HEK293 (cell line): ENCODE measurements at regions not wholly inside any gene's neighbourhood (a gene's known extent, or its start where the extent isn't known, plus 50 kb on each side); places are given as distances from the start of the nearest gene placed in this dataset.

Source experiments
- ATF2 ChIP-seq: fragments of 450-650 bp; formaldehyde crosslinking; IDR thresholded peaks from 2 replicates; pipeline ENCODE4 v1.5.1; 2016; ENCODE audit warnings: missing biosample characterization, missing genetic modification characterization, low read depth
- CTCF ChIP-seq: fragments of 450-650 bp; formaldehyde crosslinking; IDR thresholded peaks from 2 replicates; pipeline ENCODE4 v1.5.1; 2016; ENCODE audit warnings: missing biosample characterization, missing genetic modification characterization
- KLF16 ChIP-seq: fragments of 450-650 bp; formaldehyde crosslinking; IDR thresholded peaks from 2 replicates; pipeline ENCODE4 v1.5.1; 2017; ENCODE audit warnings: missing biosample characterization, missing genetic modification characterization
- SALL2 ChIP-seq: fragments of 450-650 bp; formaldehyde crosslinking; IDR thresholded peaks from 2 replicates; pipeline ENCODE4 v1.5.0; 2017; ENCODE audit warnings: missing biosample characterization, mild to moderate bottlenecking, missing genetic modification characterization, borderline replicate concordance
- ZFP3 ChIP-seq: fragments of 450-650 bp; formaldehyde crosslinking; IDR thresholded peaks from 2 replicates; pipeline ENCODE4 v1.5.1; 2016; ENCODE audit warnings: low read depth, missing biosample characterization, missing genetic modification characterization
- ZNF274 ChIP-seq, 2 experiments: fragments of 200-500 bp in 1 of 2; fragments of 450-650 bp in 1 of 2; sonication (Bioruptor generic) in 1 of 2; formaldehyde crosslinking in 1 of 2; IDR thresholded peaks; 2 replicates each; pipeline versions ENCODE4 v1.5.1 to v1.6.1; 2014 to 2016; ENCODE audit warnings: borderline replicate concordance in 1 of 2, inconsistent platforms in 1 of 2, low read length in 1 of 2, missing biosample characterization in 1 of 2, missing genetic modification characterization in 1 of 2
- ZNF280D ChIP-seq: fragments of 450-650 bp; formaldehyde crosslinking; IDR thresholded peaks from 2 replicates; pipeline ENCODE4 v1.5.1; 2016; ENCODE audit warnings: missing biosample characterization, missing genetic modification characterization
- ZNF362 ChIP-seq: fragments of 450-650 bp; formaldehyde crosslinking; IDR thresholded peaks from 2 replicates; pipeline ENCODE4 v1.5.1; 2016; ENCODE audit warnings: missing biosample characterization, missing genetic modification characterization
- ZNF692 ChIP-seq: fragments of 450-650 bp; formaldehyde crosslinking; IDR thresholded peaks from 2 replicates; pipeline ENCODE4 v1.5.1; 2016; ENCODE audit warnings: missing biosample characterization, missing genetic modification characterization
- ZNF837 ChIP-seq: fragments of 450-650 bp; formaldehyde crosslinking; IDR thresholded peaks from 2 replicates; pipeline ENCODE4 v1.5.1; 2016; ENCODE audit warnings: missing biosample characterization, missing genetic modification characterization
- ZXDB ChIP-seq: fragments of 450-650 bp; formaldehyde crosslinking; IDR thresholded peaks from 2 replicates; pipeline ENCODE4 v1.5.1; 2016; ENCODE audit warnings: missing biosample characterization, missing genetic modification characterization

- TF ChIP-seq CTCF (tag by site-specific recombination) (no peak), ZNF362 (tag by site-specific recombination) (no peak), ZNF692 (tag by site-specific recombination) (no peak), ZNF280D (tag by site-specific recombination) (no peak), ZNF274 (IDR thresholded peaks at IDR 0.05; ENCODE audit: low read length) (no peak), ZNF274 (tag by site-specific recombination; IDR thresholded peaks at IDR 0.05; ENCODE audit: borderline replicate concordance) (no peak), ATF2 (tag by site-specific recombination) (no peak), ZNF837 (tag by site-specific recombination) (no peak), ZFP3 (tag by site-specific recombination) (no peak), KLF16 (tag by site-specific recombination) (no peak), ZXDB (tag by site-specific recombination) (no peak), SALL2 (tag by site-specific recombination) (no peak)
Measured at GRCh38 chr2:106700616-106701015, 185.4 kb downstream of the ST6GAL2 start.
